H9 (cell line): ENCODE measurements at regions not wholly inside any gene's neighbourhood (a gene's known extent, or its start where the extent isn't known, plus 50 kb on each side); places are given as distances from the start of the nearest gene placed in this dataset.

Source experiments
- DNase-seq: peaks from one replicate; pipeline ENCODE4 v3.0.0-alpha.2; 2017
- H2AFZ ChIP-seq: one replicate; pipeline ENCODE4 v1.6.1; 2013; ENCODE audit warnings: mild to moderate bottlenecking, low read length, control low read depth, moderate library complexity
- H2AK5ac ChIP-seq: 2 replicates; pipeline ENCODE4 v1.6.1; 2013; ENCODE audit warnings: low read length, control low read depth, mixed read lengths; ENCODE audit not compliant: insufficient read length
- H2BK120ac ChIP-seq: one replicate; pipeline ENCODE4 v1.6.1; 2013; ENCODE audit warnings: low read depth, mild to moderate bottlenecking, low read length, control low read depth, inconsistent platforms; ENCODE audit not compliant: poor library complexity, severe bottlenecking
- H2BK12ac ChIP-seq: 2 replicates; pipeline ENCODE4 v1.6.1; 2013; ENCODE audit warnings: low read length, control low read depth, mixed read lengths, low read depth; ENCODE audit not compliant: insufficient read length
- H2BK15ac ChIP-seq: 2 replicates; pipeline ENCODE4 v1.6.1; 2013; ENCODE audit warnings: low read depth, low read length, control low read depth
- H2BK20ac ChIP-seq: one replicate; pipeline ENCODE4 v1.6.1; 2013; ENCODE audit warnings: low read depth, mild to moderate bottlenecking, low read length, control low read depth, inconsistent platforms; ENCODE audit not compliant: poor library complexity, severe bottlenecking
- H2BK5ac ChIP-seq: 2 replicates; pipeline ENCODE4 v1.6.1; 2013; ENCODE audit warnings: low read length, control low read depth, mixed read lengths; ENCODE audit not compliant: insufficient read length
- H3K14ac ChIP-seq: 2 replicates; pipeline ENCODE4 v1.6.1; 2013; ENCODE audit warnings: low read length, control low read depth; ENCODE audit not compliant: insufficient read depth
- H3K18ac ChIP-seq: 2 replicates; pipeline ENCODE4 v1.6.1; 2013; ENCODE audit warnings: low read depth, mild to moderate bottlenecking, mixed read lengths, low read length, control low read depth; ENCODE audit not compliant: insufficient read length
- H3K23ac ChIP-seq: 2 replicates; pipeline ENCODE4 v1.6.1; 2013; ENCODE audit warnings: low read length, control low read depth, mixed read lengths, low read depth; ENCODE audit not compliant: insufficient read length
- H3K23me2 ChIP-seq: 2 replicates; pipeline ENCODE4 v1.6.1; 2013; ENCODE audit warnings: low read depth, mild to moderate bottlenecking, mixed read lengths, low read length, control low read depth; ENCODE audit not compliant: insufficient read length, poor library complexity, severe bottlenecking
- H3K27ac ChIP-seq: 2 replicates; pipeline ENCODE4 v1.5.1; 2013; ENCODE audit warnings: low read length, control low read depth, mixed read lengths, low read depth; ENCODE audit not compliant: insufficient read length
- H3K27me3 ChIP-seq: 2 replicates; pipeline ENCODE4 v1.6.1; 2013; ENCODE audit warnings: low read length, control low read depth, inconsistent platforms; ENCODE audit not compliant: insufficient read depth
- H3K4ac ChIP-seq: 2 replicates; pipeline ENCODE4 v1.6.1; 2013; ENCODE audit warnings: low read depth, mild to moderate bottlenecking, control low read depth, inconsistent platforms, low read length, moderate library complexity
- H3K4me1 ChIP-seq: 2 replicates; pipeline ENCODE4 v1.6.1; 2013; ENCODE audit warnings: low read length, control low read depth, inconsistent platforms; ENCODE audit not compliant: insufficient read depth
- H3K4me2 ChIP-seq: 2 replicates; pipeline ENCODE4 v1.6.1; 2013; ENCODE audit warnings: low read length, control low read depth, mixed read lengths; ENCODE audit not compliant: insufficient read length, insufficient read depth
- H3K56ac ChIP-seq: 2 replicates; pipeline ENCODE4 v1.6.1; 2013; ENCODE audit warnings: low read depth, mild to moderate bottlenecking, mixed read lengths, low read length, control low read depth; ENCODE audit not compliant: insufficient read length
- H3K79me1 ChIP-seq: 2 replicates; pipeline ENCODE4 v1.6.1; 2013; ENCODE audit warnings: low read depth, mild to moderate bottlenecking, moderate library complexity, low read length, control low read depth, inconsistent platforms; ENCODE audit not compliant: insufficient read depth, poor library complexity, severe bottlenecking
- H3K79me2 ChIP-seq: 2 replicates; pipeline ENCODE4 v1.6.1; 2013; ENCODE audit warnings: low read length, control low read depth, inconsistent platforms; ENCODE audit not compliant: insufficient read depth
- H3K9ac ChIP-seq: 2 replicates; pipeline ENCODE4 v1.6.1; 2013; ENCODE audit warnings: low read length, control low read depth, mixed read lengths; ENCODE audit not compliant: insufficient read length; ENCODE audit errors: extremely low read depth
- H3K9me3 ChIP-seq: one replicate; pipeline ENCODE4 v1.6.1; 2013; ENCODE audit warnings: low read depth, low read length, inconsistent platforms; ENCODE audit not compliant: control insufficient read depth
- H3T11ph ChIP-seq: one replicate; pipeline ENCODE4 v1.6.1; 2013; ENCODE audit warnings: mild to moderate bottlenecking, low read length, control low read depth, inconsistent platforms
- H4K20me1 ChIP-seq: one replicate; pipeline ENCODE4 v1.6.1; 2013; ENCODE audit not compliant: control insufficient read depth, insufficient read length, insufficient read depth
- H4K5ac ChIP-seq: 2 replicates; pipeline ENCODE4 v1.6.1; 2013; ENCODE audit warnings: low read depth, mild to moderate bottlenecking, mixed read lengths, low read length, control low read depth; ENCODE audit not compliant: insufficient read length
- H4K8ac ChIP-seq: replicated peaks from 2 replicates; pipeline ENCODE4 v1.6.1; 2013; ENCODE audit warnings: low read length, control low read depth, mixed read lengths, low read depth; ENCODE audit not compliant: insufficient read length
- H4K91ac ChIP-seq: 2 replicates; pipeline ENCODE4 v1.6.1; 2013; ENCODE audit warnings: low read depth, mild to moderate bottlenecking, moderate library complexity, mixed read lengths, low read length, control low read depth; ENCODE audit not compliant: insufficient read length
- H3K27ac Mint-ChIP-seq, 3 experiments: 2 replicates in 2 of 3; 3 replicates in 1 of 3; pipeline ENCODE4 v1.8.0; 2020 to 2021; ENCODE audit warnings: mixed read lengths in 3 of 3, mild to moderate bottlenecking in 1 of 3, moderate library complexity in 1 of 3
- H3K27me3 Mint-ChIP-seq: 2 replicates; pipeline ENCODE4 v1.8.0; 2021; ENCODE audit warnings: low read depth, mild to moderate bottlenecking, moderate library complexity, mixed read lengths
- H3K36me3 Mint-ChIP-seq, 3 experiments: 2 replicates in 2 of 3; 3 replicates in 1 of 3; pipeline ENCODE4 v1.8.0; 2020 to 2021; ENCODE audit warnings: low read depth in 3 of 3, mixed read lengths in 3 of 3; ENCODE audit not compliant: insufficient read depth in 1 of 3
- H3K4me1 Mint-ChIP-seq, 2 experiments: 2 replicates each; pipeline ENCODE4 v1.8.0; 2020; ENCODE audit warnings: mixed read lengths in 2 of 2
- H3K4me3 Mint-ChIP-seq, 2 experiments: 2 replicates in 1 of 2; 3 replicates in 1 of 2; pipeline ENCODE4 v1.8.0; 2020 to 2021; ENCODE audit warnings: mild to moderate bottlenecking in 2 of 2, mixed read lengths in 2 of 2, moderate library complexity in 1 of 2
- H3K9me3 Mint-ChIP-seq, 2 experiments: 2 replicates in 1 of 2; 3 replicates in 1 of 2; pipeline ENCODE4 v1.8.0; 2020; ENCODE audit warnings: mild to moderate bottlenecking in 2 of 2, mixed read lengths in 2 of 2, moderate library complexity in 1 of 2
- CTCF ChIP-seq: fragments of 200-600 bp; sonication (generic); conservative IDR thresholded peaks from 3 replicates; pipeline ENCODE4 v1.8.0; 2021; ENCODE audit warnings: antibody characterized with exemption, mild to moderate bottlenecking
- WGBS: extraction: QIAGEN DNeasy Blood & Tissue Kit; methylation state at CpG from one replicate; pipeline ENCODE4 v1.1.7; 2013; ENCODE audit warnings: missing lambda C conversion rate, low lambda C conversion rate, mixed read lengths; ENCODE audit not compliant: insufficient read length; ENCODE audit errors: extremely low coverage; 5-methylcytosine and 5-hydroxymethylcytosine counted together

- no peak for TF ChIP-seq CTCF
- Histone ChIP-seq H2AFZ (no peak overlapping the region), H3K9me3 (no peaks in the 10 kb centered on the region), H3K14ac (no peak overlapping the region), H3K23ac (no peak overlapping the region), H2BK120ac (no peak overlapping the region), H3K18ac (no peak overlapping the region), H4K5ac (no peak overlapping the region), H2AK5ac (no peak overlapping the region), H3K4me2 (no peak overlapping the region), H3K27me3 (no peaks in the 10 kb centered on the region), H3K27ac (no peak overlapping the region), H3K79me2 (no peaks in the 10 kb centered on the region), H3K79me1 (no peaks in the 10 kb centered on the region), H3K4ac (no peak overlapping the region), H2BK20ac (no peak overlapping the region), H2BK12ac (no peak overlapping the region), H4K91ac (no peak overlapping the region), H4K20me1 (no peaks in the 10 kb centered on the region), H3K56ac (no peak overlapping the region), H2BK5ac (no peak overlapping the region), H2BK15ac (no peak overlapping the region), H3T11ph (no peak overlapping the region), H4K8ac (no peak overlapping the region), H3K4me1 (no peaks in the 10 kb centered on the region), H3K23me2 (no peaks in the 10 kb centered on the region), H3K9ac (no peak overlapping the region)
- DNase-seq, result no peak
- Mint-ChIP-seq H3K36me3 (peaks cover 4 to 12% (median 7%) of the 10 kb centered on the region in 3 experiments; a peak in 5 of 7 replicates), H3K27ac (no peak overlapping the region), H3K27me3 (no peaks in the 10 kb centered on the region), H3K4me3 (no peak overlapping the region), H3K9me3 (peaks cover 10 to 30% of the 10 kb centered on the region in 2 experiments), H3K4me1 (no peaks in the 10 kb centered on the region)
- no CpG with 5 or more reads among the region's 5 CpGs for WGBS
Observed at GRCh38 chr9:103615994-103616393, 478.1 kb upstream of the SMC2 start.
